ENCODE measurements at regions not wholly inside any gene's neighbourhood (a gene's known extent, or its start where the extent isn't known, plus 50 kb on each side); places are given as distances from the start of the nearest gene placed in this dataset.
A peak's percentile ranks its signal among the peaks of the same experiment; 100 is the strongest.

- Mint-ChIP-seq H3K27me3 (ENCODE audit: low read depth) (peaks cover 4% of the 10 kb centered on the region), H3K9me3 (no peaks in the 10 kb centered on the region), H3K4me3 (no peak overlapping the region; a peak in 1 of 5 replicates), H3K27ac (peak overlapping the region in 2 of 3 experiments; percentile 59 to 86; a peak in 1 of 7 replicates), H3K36me3 (ENCODE audit: insufficient read depth in 1 of 3, low read depth in 3 of 3) (no peaks in the 10 kb centered on the region), H3K4me1 (peaks cover 9% of the 10 kb centered on the region in 2 experiments)
- Histone ChIP-seq H2BK12ac (ENCODE audit: insufficient read length, low read depth, low read length) (no peak overlapping the region), H4K5ac (ENCODE audit: insufficient read length, low read depth, low read length) (no peak overlapping the region), H3K9ac (ENCODE audit: extremely low read depth, insufficient read length, low read length) (no peak overlapping the region), H3K27me3 (ENCODE audit: insufficient read depth, low read length) (no peaks in the 10 kb centered on the region), H4K91ac (ENCODE audit: insufficient read length, low read depth, low read length) (no peak overlapping the region), H3K4me2 (ENCODE audit: insufficient read depth, insufficient read length, low read length) (no peak overlapping the region), H4K20me1 (ENCODE audit: control insufficient read depth, insufficient read depth, insufficient read length) (no peaks in the 10 kb centered on the region), H3K56ac (ENCODE audit: insufficient read length, low read depth, low read length) (no peak overlapping the region), H3K23ac (ENCODE audit: insufficient read length, low read depth, low read length) (no peak overlapping the region), H2BK20ac (ENCODE audit: low read depth, low read length, poor library complexity, severe bottlenecking) (no peak overlapping the region), H2BK5ac (ENCODE audit: insufficient read length, low read length) (no peak overlapping the region), H3K23me2 (ENCODE audit: insufficient read length, low read depth, low read length, poor library complexity, severe bottlenecking) (no peaks in the 10 kb centered on the region), H3K4me1 (ENCODE audit: insufficient read depth, low read length) (no peaks in the 10 kb centered on the region), H4K8ac (replicated peaks; ENCODE audit: insufficient read length, low read depth, low read length) (no peak overlapping the region), H2AFZ (ENCODE audit: low read length) (no peak overlapping the region), H3K14ac (ENCODE audit: insufficient read depth, low read length) (no peak overlapping the region), H2BK15ac (ENCODE audit: low read depth, low read length) (no peak overlapping the region), H3K9me3 (ENCODE audit: control insufficient read depth, low read depth, low read length) (no peaks in the 10 kb centered on the region), H2AK5ac (ENCODE audit: insufficient read length, low read length) (no peak overlapping the region), H2BK120ac (ENCODE audit: low read depth, low read length, poor library complexity, severe bottlenecking) (no peak overlapping the region), H3T11ph (ENCODE audit: low read length) (no peak overlapping the region), H3K18ac (ENCODE audit: insufficient read length, low read depth, low read length) (no peak overlapping the region), H3K79me2 (ENCODE audit: insufficient read depth, low read length) (no peaks in the 10 kb centered on the region), H3K79me1 (ENCODE audit: insufficient read depth, low read depth, low read length, poor library complexity, severe bottlenecking) (no peaks in the 10 kb centered on the region), H3K27ac (ENCODE audit: insufficient read length, low read depth, low read length) (no peak overlapping the region), H3K4ac (ENCODE audit: low read depth, low read length) (no peak overlapping the region)
- peak; percentile 46 for DNase-seq
- no CpG with 5 or more reads among the region's 7 CpGs for WGBS (ENCODE audit: extremely low coverage, insufficient read length, low lambda C conversion rate)
- no peak; the same call in 2 of the 3 replicates for TF ChIP-seq CTCF (conservative IDR thresholded peaks at IDR 0.05)
Observed at GRCh38 chr11:45468267-45468856, 182.2 kb upstream of the SYT13 start.

Data from H9 (cell line).